GM21529 (cell line): ENCODE measurements at regions not wholly inside any gene's neighbourhood (a gene's known extent, or its start where the extent isn't known, plus 50 kb on each side); places are given as distances from the start of the nearest gene placed in this dataset.

ENCODE experiments used
- ATAC-seq: cut with Tn5 transposase; IDR thresholded peaks from one replicate; pipeline ENCODE4 v1.9.1; 2021; ENCODE audit not compliant: unreplicated experiment

DNA sequence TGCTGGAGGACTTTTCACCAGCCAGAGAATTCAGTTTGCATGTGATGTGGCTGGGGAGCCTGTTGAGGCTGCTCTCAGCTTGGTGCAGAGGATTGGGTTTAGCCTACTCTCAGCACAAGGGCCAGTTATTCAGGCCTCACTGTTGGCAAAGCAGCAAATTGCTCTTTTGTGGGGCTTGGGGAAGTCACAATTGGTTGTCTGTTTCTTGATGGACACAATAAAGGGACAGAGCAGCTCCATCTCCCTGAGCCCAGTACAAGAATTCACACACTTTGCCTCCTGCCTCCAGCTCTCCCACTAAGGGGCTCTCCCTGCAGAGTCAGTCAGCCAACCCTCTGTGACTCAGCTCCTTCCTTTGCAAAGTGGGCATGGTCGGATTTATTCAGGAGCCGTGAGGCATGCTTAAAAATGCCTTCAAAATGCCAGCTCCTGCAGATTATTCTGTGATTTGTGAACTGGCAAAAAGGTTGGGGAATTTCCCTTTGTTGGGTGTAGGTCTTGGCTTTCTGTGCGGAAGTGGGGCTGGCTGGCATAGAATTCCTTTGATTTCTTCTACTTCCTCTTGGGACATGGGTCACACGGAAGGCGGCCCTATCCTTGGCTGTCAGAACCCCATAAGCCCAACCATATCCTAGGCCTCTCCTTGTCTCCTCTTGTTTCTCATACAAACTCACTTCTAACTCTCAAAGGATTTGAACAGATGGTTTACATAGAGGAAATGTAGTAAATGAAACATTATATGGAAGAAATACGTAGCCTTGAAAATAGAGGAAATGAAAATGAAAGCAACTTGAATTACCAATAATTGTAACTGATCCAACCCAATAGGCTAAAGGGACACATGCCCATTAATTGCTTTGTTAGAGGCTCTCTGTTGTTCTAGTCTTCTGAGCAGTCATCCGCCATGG, 118.7 kb upstream of the CD180 start:
- ATAC-seq, result no peak

DNA sequence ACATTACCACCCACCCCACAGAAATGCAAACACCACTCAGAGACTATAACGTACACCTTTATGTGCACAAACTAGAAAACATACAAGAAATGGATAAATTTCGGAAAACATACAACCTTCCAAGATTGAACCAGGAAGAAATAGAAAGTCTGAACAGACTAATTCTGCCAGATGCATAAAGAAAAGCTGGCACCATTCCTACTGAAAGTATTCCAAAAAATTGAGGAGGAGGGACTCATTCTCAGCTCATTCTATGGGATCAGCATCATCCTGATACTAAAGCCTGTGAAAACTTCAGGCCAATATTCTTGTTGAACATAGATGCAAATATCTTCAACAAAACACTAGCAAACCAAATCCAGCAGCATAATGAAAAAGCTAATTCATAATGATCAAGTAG, 115.1 kb upstream of the CD180 start:
- ATAC-seq, result no peak

DNA sequence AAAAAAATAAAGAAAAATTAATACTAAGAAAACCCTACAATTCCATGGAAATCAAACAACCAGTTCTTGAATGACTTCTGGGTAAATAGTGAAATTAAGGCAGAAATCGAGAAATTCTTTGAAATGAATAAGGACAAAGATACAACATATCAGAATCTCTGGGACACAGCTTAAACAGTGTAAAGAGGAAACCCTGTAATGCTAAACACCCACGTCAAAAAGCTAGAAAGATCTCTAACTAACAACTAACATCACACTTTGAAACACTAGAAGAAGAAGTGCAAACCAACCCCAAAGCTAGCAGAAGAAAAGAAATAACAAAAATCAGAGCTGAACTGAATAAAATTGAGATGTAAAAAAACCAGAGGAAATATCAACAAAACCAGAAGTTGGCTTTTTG, 114.6 kb upstream of the CD180 start:
- no peak for ATAC-seq

DNA sequence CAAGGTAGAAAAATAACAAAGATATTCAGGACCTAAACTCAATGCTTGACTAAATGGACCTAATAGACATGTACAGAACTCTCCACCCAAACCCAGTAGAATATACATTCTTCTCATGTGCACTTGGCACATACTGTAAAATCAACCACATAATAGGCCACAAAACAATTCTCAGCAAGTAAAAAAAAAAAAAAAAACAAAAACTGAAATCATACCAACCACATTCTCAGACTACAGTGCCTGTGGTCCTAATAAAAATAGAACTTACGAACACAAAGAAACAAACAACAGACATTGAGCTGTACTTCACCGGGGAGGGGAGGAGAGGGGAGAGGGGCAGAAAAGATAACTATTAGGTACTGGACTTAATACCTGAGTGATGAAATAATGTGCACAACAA, 114.1 kb upstream of the CD180 start:
- no peak for ATAC-seq

- ATAC-seq, result no peak
Measured at GRCh38 chr5:67310169-67310568, 113.6 kb upstream of the CD180 start.

DNA sequence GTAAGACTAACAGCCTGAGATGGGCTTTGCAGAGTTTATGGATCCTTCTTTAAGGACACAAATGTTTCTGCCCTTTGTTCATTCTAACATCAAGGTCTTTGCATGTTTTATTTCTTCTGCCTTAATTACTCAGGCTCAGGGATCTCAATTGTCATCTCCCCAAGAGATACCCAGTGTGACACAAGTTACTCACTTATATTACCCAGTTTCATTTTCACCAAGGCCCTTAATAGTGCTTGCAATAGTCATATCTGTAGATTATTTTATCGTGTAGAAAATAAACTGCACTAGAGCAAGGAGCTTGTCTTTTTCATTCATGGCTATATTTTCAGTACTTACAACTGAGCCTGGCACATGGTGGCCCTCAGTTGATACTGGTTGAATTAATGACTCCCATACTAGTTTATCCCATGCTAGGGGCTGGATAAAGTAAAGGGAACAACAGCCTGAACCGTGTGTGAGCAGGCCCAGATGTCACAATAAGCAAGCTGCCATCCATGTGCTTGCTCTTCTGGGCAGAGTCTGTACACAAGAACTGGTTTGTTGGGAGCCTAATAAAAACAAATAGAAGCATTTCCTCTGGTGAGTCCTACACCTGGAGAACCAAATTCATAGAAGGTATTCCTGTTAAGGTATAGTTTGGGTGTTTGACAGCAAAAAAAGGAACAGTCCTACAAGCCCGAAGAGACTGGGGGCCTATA, 112.5 kb upstream of the CD180 start:
- ATAC-seq, result no peak

- ATAC-seq, result no peak
Measured at GRCh38 chr5:67306965-67307607, 110.5 kb upstream of the CD180 start.

- no peak for ATAC-seq
Measured at GRCh38 chr5:67305913-67306710, 109.5 kb upstream of the CD180 start.

DNA sequence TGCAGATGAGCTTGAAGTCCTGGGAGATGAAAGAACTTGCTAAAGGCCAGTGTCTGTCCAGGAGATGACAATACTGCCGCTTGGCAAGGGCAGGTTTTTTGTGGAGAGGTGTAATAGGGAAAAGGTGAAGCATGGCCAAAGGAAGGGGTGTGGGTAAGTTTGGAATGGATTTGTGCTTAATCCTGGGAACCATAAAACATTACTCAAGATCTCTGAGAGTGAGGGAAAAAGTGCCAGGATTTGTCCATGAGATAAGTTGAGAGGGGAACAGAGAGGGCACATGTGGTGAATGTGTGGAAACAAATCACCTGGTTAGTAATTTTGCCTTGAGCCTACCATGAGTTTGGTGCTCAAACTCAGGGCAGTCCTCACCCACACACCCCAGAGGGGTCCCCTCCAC, 108.8 kb upstream of the CD180 start:
- no peak for ATAC-seq

- ATAC-seq, result no peak
Measured at GRCh38 chr5:67303356-67303755, 106.8 kb upstream of the CD180 start.

DNA sequence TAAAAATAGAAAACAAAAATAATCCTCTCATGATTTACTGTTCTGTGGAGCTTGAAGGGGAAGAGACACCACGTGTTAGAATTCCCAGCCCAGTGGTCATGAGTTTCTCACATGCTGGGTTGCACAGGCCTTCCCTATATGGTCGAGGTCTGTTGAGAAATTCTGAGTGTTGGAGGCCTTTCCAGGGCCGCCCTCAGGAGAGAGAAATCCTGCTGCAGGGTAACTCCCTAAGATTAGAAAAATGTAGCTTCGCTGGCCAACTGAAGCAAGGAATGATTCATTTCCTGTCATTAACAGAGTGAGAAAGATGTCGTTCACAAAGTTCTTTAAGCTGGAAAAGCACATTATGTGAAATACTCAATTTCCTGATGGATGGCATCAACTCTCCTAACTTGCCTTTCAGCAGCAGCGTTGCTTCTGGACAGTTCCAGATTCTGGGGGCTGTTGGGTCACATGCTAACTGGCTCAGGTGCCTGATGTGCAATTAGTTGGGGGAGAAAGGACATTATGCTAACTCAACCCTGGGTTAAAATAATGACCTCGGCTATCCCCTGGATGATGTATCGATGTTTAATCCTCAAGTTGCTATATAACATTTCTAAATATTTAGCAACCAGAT, 104.8 kb upstream of the CD180 start:
- ATAC-seq, result no peak

DNA sequence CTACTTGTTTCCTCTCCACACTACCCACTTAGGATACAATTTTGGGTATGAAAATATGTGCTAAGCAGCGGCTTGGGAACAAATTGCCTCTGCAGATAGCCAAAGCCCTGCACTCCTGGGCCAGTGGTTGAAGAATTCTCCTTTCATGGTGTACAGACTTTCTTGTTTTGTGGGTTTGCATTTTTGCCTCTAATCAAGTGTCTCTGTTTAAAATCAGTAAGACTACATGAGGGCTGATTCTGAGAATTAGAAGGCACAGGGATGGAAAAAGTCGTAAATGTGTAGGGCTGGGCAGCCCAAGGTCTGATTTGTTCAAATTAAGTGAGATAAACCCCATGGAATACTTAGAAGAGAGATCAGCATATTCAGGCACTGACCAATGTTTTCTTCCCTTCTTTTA, 103.7 kb upstream of the CD180 start:
- ATAC-seq, result no peak

- ATAC-seq, result no peak
Measured at GRCh38 chr5:67299231-67299735, 102.7 kb upstream of the CD180 start.

DNA sequence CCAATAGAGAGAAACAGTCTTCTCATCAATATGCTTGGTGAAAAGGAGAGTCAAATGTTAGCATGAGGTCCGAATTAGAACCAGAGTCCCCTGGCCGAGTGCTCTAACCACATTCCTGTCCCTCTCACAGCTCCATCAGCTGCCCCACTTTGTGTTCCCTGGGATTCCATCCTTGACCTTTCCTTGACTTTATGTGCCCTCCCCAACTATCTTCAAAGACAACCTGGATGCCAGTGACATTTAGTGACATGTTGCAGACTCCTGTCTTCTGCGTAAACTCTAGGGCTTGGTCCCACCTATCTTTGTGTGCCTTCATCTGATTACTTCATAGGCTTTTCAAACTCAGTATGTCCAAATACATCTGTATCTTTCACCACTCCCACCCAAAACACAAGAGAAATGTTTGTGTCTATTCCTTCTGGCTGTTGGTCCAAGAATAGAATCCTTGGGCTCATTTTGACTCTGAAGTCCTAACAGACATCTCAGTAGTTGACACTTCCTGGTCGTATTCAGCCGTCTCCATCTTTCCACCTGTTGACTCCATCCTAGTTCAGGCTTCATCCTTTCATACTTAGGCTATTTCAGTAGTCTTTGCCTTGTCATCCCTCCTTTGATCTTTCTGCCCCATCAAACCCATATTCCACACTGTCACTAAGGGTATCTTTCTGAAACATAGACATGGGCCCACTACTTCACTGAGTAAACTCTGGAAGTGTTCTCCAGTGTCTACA, 101.4 kb upstream of the CD180 start:
- ATAC-seq, result no peak

- no peak for ATAC-seq
Measured at GRCh38 chr5:67297376-67297775, 100.8 kb upstream of the CD180 start.

DNA sequence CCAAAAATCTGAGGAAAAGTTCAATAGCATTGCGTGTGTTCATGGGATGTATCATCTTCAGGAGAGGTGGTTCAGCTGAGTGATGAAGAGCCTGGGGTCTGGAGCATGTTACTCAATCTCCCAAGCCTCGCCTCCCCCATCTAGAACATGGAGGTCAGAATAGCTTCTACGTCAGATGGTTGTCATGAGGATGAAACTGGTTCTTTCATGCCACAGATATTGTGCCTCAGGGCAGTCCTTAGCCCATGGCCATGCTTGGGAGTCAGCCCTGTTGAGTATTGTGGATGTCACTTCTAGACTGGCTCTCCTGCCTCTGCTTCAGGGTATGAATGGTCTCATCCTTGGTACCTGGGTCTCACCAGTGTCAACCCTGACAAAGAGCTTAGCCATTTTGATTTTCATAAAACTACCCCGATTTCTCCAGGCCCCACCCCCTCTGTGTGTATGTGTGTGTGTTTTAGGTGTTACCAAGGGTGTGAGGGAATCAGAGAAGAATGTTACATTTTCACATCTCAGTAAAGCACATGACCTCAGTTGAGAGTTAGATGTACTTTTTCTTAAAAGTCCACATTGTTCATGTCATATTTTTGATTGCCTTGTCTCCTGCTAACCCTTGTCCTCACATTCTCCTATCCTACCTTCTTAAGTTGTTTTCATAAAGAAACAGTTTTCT, 97.8 kb upstream of the CD180 start:
- ATAC-seq, result no peak

DNA sequence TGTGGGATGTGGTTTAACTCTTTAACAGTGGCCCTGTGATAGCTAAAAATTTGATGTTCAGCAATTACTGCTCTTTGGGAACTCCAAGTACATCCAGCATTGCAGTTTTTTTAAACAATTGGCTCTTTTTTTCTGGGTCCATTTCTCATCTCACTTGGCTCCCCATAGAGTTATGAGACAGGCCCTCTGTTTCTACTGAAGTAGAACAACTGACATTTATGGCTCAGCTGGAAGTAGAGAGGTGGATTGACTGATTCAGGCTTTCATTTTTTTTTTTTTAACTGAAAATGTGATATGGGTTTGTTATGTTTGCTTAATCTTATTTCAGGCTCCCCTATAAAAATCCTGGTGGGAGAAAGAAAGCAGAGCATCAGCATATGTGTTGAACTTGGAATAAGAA, 96.6 kb upstream of the CD180 start:
- ATAC-seq, result no peak

GRCh38 chr5:67292201-67292940, 95.8 kb upstream of the CD180 start:
- no peak for ATAC-seq

GRCh38 chr5:67291671-67292070, 95.1 kb upstream of the CD180 start:
- no peak for ATAC-seq
